ENCODE measurements at regions not wholly inside any gene's neighbourhood (a gene's known extent, or its start where the extent isn't known, plus 50 kb on each side); places are given as distances from the start of the nearest gene placed in this dataset.
"Not testable (repeated sequence)": the region's sequence is repeated elsewhere in the genome, so short reads cannot be mapped to it uniquely, and the experiment has no call there.

DNA sequence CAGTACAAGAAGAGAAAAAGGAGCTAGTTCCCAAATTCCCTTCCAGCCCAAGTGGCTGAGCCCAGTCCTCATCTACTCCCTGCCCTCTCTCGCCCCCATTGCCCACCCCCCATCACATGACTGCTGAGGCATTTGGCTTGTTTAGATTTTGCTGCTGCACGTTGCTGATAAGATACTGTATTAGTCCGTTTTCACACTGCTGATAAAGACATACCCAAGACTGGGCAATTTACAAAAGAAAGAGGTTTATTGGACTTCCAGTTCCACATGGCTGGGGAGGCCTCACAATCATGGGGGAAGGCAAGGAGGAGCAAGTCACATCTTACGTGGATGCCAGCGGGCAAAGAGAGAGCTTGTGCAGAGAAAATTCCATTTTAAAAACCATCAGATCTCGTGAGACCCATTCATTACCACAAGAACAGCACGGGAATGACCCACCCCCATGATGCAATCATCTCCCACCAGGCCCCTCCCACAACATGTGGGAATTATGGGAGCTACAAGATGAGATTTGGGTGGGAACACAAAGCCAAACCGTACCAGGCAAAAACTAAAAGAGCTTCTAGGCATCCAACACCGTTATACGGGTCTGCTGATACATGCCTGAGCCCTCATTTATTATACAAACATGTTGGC lies 243.4 kb downstream of the NUAK1 start:
- SMC1A ChIA-PET (ENCODE audit: uncharacterized antibody, unreplicated experiment); intact Hi-C loops (cut with micrococcal nuclease; ENCODE audit: unreplicated experiment); H3K79me2 ChIP-seq (ENCODE audit: control insufficient read depth, insufficient read depth, low read length); CTCF ChIA-PET; DNase-seq (ENCODE audit: low read depth, low spot score); H3K9me3 ChIP-seq (replicated peaks; ENCODE audit: control insufficient read depth, insufficient read depth, low read length); H3K36me3 ChIP-seq (ENCODE audit: control insufficient read depth in 2 of 2, insufficient read depth in 2 of 2, low read length in 1 of 2); H3K4me2 ChIP-seq (ENCODE audit: control insufficient read depth, insufficient read depth); H3K4me1 ChIP-seq (ENCODE audit: control insufficient read depth, insufficient read depth, low read length); in situ Hi-C loops (cut with MboI); H3K27me3 ChIP-seq (replicated peaks in 1 of 2; ENCODE audit: control insufficient read depth in 2 of 2, insufficient read depth in 2 of 2, low read length in 1 of 2); FAIRE-seq; H2AFZ ChIP-seq (ENCODE audit: control insufficient read depth, low read depth, low read length); H3K9ac ChIP-seq (ENCODE audit: control insufficient read depth, insufficient read depth, low read length); ATAC-seq; H4K20me1 ChIP-seq (ENCODE audit: control insufficient read depth, insufficient read depth); H3K4me3 ChIP-seq; H3K27ac ChIP-seq (ENCODE audit: control insufficient read depth, insufficient read depth); RAD21 ChIA-PET (ENCODE audit: unreplicated experiment); BruUV-seq (replicated peaks): not testable (repeated sequence)
- POLR2A ChIA-PET: interaction anchor here (0.6 kb wide), 1 partner anchor 461 kb away, joined by 3 read pairs; no protein-coding TSS in a partner anchor
- 35% methylated on average over 10 of the region's 10 CpGs for WGBS (ENCODE audit: insufficient coverage, insufficient replicate concordance, low lambda C conversion rate, missing lambda C conversion rate)

DNA sequence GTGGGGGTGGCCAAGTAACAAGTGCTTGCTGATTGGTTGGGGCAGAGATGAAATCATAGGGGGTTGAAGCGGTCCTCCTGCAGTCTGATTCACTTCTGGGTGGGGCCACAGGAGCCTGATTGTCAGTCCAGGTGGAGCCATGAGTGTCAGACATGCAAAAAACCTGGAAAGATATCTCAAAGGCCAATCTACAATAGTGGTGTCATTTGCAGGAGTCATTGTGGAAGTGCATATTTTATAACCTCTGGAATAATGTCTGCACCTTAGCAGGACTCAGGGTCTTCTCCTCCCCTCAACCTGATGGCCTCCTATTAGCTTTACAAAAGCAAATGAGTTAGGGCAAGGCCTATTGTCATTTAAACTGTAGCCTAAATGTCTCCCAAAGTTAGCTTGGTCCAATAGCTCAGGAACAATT lies 241.4 kb downstream of the NUAK1 start:
- no peak for FAIRE-seq
- no peaks in the 10 kb centered on the region for H3K4me1 ChIP-seq (ENCODE audit: control insufficient read depth, insufficient read depth, low read length)

DNA sequence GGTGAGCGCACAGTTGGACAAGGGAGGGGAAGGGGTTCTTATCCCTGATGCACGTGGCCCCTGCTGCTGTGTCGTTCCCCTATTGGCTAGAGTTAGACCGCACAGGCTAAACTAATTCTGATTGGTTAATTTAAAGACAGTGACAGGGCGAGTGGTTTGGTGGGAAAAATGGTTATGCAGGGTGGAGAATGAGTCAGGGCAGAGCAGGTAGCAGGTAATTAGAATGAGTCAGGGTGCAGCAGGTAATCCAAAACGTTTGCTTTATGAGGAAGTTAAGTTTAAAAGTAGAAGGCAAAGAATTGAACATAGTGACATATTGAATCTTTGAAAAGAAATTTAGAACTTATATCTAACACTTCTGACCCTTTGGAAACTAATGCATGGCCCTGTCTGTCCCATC lies 240.5 kb downstream of the NUAK1 start:
- H3K27ac ChIP-seq (ENCODE audit: control insufficient read depth, insufficient read depth); ATAC-seq; DNase-seq (ENCODE audit: low read depth, low spot score); H3K4me2 ChIP-seq (ENCODE audit: control insufficient read depth, insufficient read depth); POLR2A ChIA-PET; H4K20me1 ChIP-seq (ENCODE audit: control insufficient read depth, insufficient read depth); H3K9me3 ChIP-seq (replicated peaks; ENCODE audit: control insufficient read depth, insufficient read depth, low read length); H3K4me1 ChIP-seq (ENCODE audit: control insufficient read depth, insufficient read depth, low read length); H3K27me3 ChIP-seq (replicated peaks in 1 of 2; ENCODE audit: control insufficient read depth in 2 of 2, insufficient read depth in 2 of 2, low read length in 1 of 2); BruUV-seq (replicated peaks); H3K4me3 ChIP-seq; intact Hi-C loops (cut with micrococcal nuclease; ENCODE audit: unreplicated experiment); H3K36me3 ChIP-seq (ENCODE audit: control insufficient read depth in 2 of 2, insufficient read depth in 2 of 2, low read length in 1 of 2); H2AFZ ChIP-seq (ENCODE audit: control insufficient read depth, low read depth, low read length); CTCF ChIA-PET; RAD21 ChIA-PET (ENCODE audit: unreplicated experiment); H3K79me2 ChIP-seq (ENCODE audit: control insufficient read depth, insufficient read depth, low read length); SMC1A ChIA-PET (ENCODE audit: uncharacterized antibody, unreplicated experiment); in situ Hi-C loops (cut with MboI); H3K9ac ChIP-seq (ENCODE audit: control insufficient read depth, insufficient read depth, low read length); FAIRE-seq: not testable (repeated sequence)
- WGBS (ENCODE audit: insufficient coverage, insufficient replicate concordance, low lambda C conversion rate, missing lambda C conversion rate): 42% methylated on average over 6 of the region's 6 CpGs

More for the DNA sequence above, 241.4 kb downstream of the NUAK1 start:
- Histone ChIP-seq H3K27me3 (replicated peaks in 1 of 2; ENCODE audit: control insufficient read depth in 2 of 2, insufficient read depth in 2 of 2, low read length in 1 of 2) (no peaks in the 10 kb centered on the region), H3K4me2 (ENCODE audit: control insufficient read depth, insufficient read depth) (no peak overlapping the region), H3K27ac (ENCODE audit: control insufficient read depth, insufficient read depth) (no peak overlapping the region), H3K79me2 (ENCODE audit: control insufficient read depth, insufficient read depth, low read length) (no peaks in the 10 kb centered on the region), H2AFZ (ENCODE audit: control insufficient read depth, low read depth, low read length) (no peak overlapping the region), H3K9ac (ENCODE audit: control insufficient read depth, insufficient read depth, low read length) (no peak overlapping the region), H3K9me3 (replicated peaks; ENCODE audit: control insufficient read depth, insufficient read depth, low read length) (no peaks in the 10 kb centered on the region), H3K36me3 (ENCODE audit: control insufficient read depth in 2 of 2, insufficient read depth in 2 of 2, low read length in 1 of 2) (no peaks in the 10 kb centered on the region), H3K4me3 (no peak overlapping the region), H4K20me1 (ENCODE audit: control insufficient read depth, insufficient read depth) (no peaks in the 10 kb centered on the region)
- no peak for TF ChIP-seq SREBF2 (IDR thresholded peaks at IDR 0.05; ENCODE audit: low read length)
- no TSS peak for BruUV-seq (replicated peaks)
- no peak for ATAC-seq
- intact Hi-C loops (cut with micrococcal nuclease; ENCODE audit: unreplicated experiment) (no loop called here), in situ Hi-C loops (cut with MboI) (no loop called here)
- ChIA-PET POLR2A (no interaction called here), SMC1A (ENCODE audit: uncharacterized antibody, unreplicated experiment) (interaction anchor here (0.8 kb wide), 1 partner anchor 31 kb away, joined by 3 read pairs; no protein-coding TSS in a partner anchor), CTCF (no interaction called here), RAD21 (ENCODE audit: unreplicated experiment) (no interaction called here)
- no peak for DNase-seq (ENCODE audit: low read depth, low spot score)
- WGBS (ENCODE audit: insufficient coverage, insufficient replicate concordance, low lambda C conversion rate, missing lambda C conversion rate): 7% methylated on average over 1 of the region's 1 CpG
